ENCODE measurements at regions not wholly inside any gene's neighbourhood (a gene's known extent, or its start where the extent isn't known, plus 50 kb on each side); places are given as distances from the start of the nearest gene placed in this dataset.

DNA sequence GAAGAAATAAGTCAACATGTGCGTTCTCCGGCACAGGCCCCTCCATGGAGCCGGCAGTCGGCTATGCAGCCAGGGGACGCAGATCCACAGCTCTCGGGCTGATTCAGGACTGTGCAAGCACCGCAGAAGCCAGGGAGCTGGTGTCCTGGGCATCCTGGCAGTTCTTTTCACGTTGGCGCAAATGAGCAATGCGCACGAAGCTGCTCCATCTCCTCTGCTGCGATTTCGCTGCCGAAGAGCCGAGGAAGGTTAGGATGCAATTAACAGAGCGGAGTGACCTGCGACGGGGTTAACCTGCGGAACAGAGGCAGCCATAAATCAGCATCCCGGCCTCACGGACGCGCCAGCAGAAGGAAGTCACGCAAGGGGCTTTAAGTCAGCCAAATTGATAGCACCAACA, 107.1 kb upstream of the POU3F3 start:
- DNase-seq = no peak
- no peak overlapping the region for H3K27ac ChIP-seq
- no peaks in the 10 kb centered on the region for H3K9me3 ChIP-seq
- H3K27me3 ChIP-seq = peaks cover 0 to 6% (median 0%) of the 10 kb centered on the region in 3 donors
- 65 to 72% methylated on average over 24 of the region's 24 CpGs for WGBS, 2 donors
- no peak overlapping the region for H3K4me3 ChIP-seq
- intact Hi-C loops (cut with DNase I) = no loop called here
- TF ChIP-seq EP300 (IDR thresholded peaks at IDR 0.05) (no peak), POLR2AphosphoS5 (IDR thresholded peaks at IDR 0.05) (no peak), POLR2A (IDR thresholded peaks at IDR 0.05) (no peak)
- TF ChIP-seq, protein P1, sequence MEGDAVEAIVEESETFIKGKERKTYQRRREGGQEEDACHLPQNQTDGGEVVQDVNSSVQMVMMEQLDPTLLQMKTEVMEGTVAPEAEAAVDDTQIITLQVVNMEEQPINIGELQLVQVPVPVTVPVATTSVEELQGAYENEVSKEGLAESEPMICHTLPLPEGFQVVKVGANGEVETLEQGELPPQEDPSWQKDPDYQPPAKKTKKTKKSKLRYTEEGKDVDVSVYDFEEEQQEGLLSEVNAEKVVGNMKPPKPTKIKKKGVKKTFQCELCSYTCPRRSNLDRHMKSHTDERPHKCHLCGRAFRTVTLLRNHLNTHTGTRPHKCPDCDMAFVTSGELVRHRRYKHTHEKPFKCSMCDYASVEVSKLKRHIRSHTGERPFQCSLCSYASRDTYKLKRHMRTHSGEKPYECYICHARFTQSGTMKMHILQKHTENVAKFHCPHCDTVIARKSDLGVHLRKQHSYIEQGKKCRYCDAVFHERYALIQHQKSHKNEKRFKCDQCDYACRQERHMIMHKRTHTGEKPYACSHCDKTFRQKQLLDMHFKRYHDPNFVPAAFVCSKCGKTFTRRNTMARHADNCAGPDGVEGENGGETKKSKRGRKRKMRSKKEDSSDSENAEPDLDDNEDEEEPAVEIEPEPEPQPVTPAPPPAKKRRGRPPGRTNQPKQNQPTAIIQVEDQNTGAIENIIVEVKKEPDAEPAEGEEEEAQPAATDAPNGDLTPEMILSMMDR (IDR thresholded peaks at IDR 0.05) = no peak
- H3K4me1 ChIP-seq = no peaks in the 10 kb centered on the region
- no peaks in the 10 kb centered on the region for H3K36me3 ChIP-seq

DNA sequence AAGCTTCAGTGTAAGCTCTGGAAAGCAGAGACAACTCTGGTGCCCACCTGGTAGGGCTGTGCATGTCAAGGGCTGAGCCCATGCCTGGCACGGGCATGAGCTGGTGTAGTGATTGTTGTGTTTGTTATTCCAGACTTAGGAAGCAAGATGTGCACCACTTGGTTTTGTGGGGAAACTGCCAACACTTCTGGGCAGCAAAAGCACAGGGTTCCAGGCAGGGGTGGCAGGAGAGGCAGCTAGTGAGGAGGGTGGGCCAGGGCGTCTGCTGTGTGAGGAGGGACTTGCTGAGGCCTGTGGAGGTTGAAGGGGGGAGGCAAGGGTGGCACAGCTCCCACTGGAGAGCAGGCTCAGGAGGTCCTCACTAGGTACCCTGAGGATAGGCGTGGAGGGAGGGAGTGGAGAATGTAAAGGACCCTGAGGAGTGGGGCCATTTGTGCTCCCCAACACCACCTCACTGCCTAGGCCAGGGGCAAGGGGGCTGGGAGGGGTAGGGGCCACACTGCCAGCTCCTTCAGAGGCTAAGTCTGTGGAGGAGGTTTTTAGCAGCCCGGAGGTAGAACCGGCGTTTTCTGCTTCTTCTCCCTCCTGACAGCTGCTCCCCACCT, 104.0 kb upstream of the POU3F3 start:
- H3K27me3 ChIP-seq = peaks cover 0 to 6% (median 0%) of the 10 kb centered on the region in 3 donors
- H3K4me3 ChIP-seq = no peak overlapping the region
- H3K4me1 ChIP-seq = no peaks in the 10 kb centered on the region
- intact Hi-C loops (cut with DNase I) = no loop called here
- no peak for DNase-seq
- H3K36me3 ChIP-seq = no peaks in the 10 kb centered on the region
- TF ChIP-seq POLR2AphosphoS5 (IDR thresholded peaks at IDR 0.05) = no peak
- TF ChIP-seq, protein P1 (IDR thresholded peaks at IDR 0.05) = no peak
- no peak for TF ChIP-seq POLR2A (IDR thresholded peaks at IDR 0.05)
- TF ChIP-seq EP300 (IDR thresholded peaks at IDR 0.05) = no peak
- WGBS, 2 donors = 75 to 76% methylated on average over 6 of the region's 6 CpGs
- no peaks in the 10 kb centered on the region for H3K9me3 ChIP-seq
- H3K27ac ChIP-seq = no peak overlapping the region

GRCh38 chr2:104752504-104752903, 101.4 kb upstream of the POU3F3 start:
- TF ChIP-seq, protein P1 (IDR thresholded peaks at IDR 0.05) = no peak
- TF ChIP-seq POLR2AphosphoS5 (IDR thresholded peaks at IDR 0.05) (no peak), POLR2A (IDR thresholded peaks at IDR 0.05) (no peak), EP300 (IDR thresholded peaks at IDR 0.05) (no peak)
- no peaks in the 10 kb centered on the region for H3K36me3 ChIP-seq
- H3K4me1 ChIP-seq = peaks cover 0 to under 1% (median 0%) of the 10 kb centered on the region in 4 donors
- H3K27me3 ChIP-seq = peaks cover 0 to 6% (median 0%) of the 10 kb centered on the region in 3 donors
- H3K9me3 ChIP-seq = no peaks in the 10 kb centered on the region
- no peak for DNase-seq
- H3K27ac ChIP-seq = no peak overlapping the region
- H3K4me3 ChIP-seq = no peak overlapping the region
- 73 to 80% methylated on average over 9 of the region's 9 CpGs for WGBS, 2 donors
- intact Hi-C loops (cut with DNase I) = no loop called here

- WGBS, 2 donors = 73 to 75% methylated on average over 26 of the region's 26 CpGs
- intact Hi-C loops (cut with DNase I) = no loop called here
- Histone ChIP-seq H3K4me3 (no peak overlapping the region), H3K36me3 (no peaks in the 10 kb centered on the region), H3K27me3 (no peaks in the 10 kb centered on the region), H3K9me3 (no peaks in the 10 kb centered on the region), H3K27ac (no peak overlapping the region), H3K4me1 (peaks cover 0 to 4% (median 2%) of the 10 kb centered on the region in 4 donors)
- no peak for DNase-seq
- TF ChIP-seq POLR2A (IDR thresholded peaks at IDR 0.05) (no peak), POLR2AphosphoS5 (IDR thresholded peaks at IDR 0.05) (no peak), EP300 (IDR thresholded peaks at IDR 0.05) (no peak)
- TF ChIP-seq, protein P1 (IDR thresholded peaks at IDR 0.05) = no peak
Measured at GRCh38 chr2:104755026-104755878, 98.7 kb upstream of the POU3F3 start.
